D721Med (cell line): ENCODE measurements at regions not wholly inside any gene's neighbourhood (a gene's known extent, or its start where the extent isn't known, plus 50 kb on each side); places are given as distances from the start of the nearest gene placed in this dataset.

Experiments
- DNase-seq: peaks from one replicate; pipeline ENCODE4 v3.0.0; 2011; ENCODE audit warnings: low spot score; ENCODE audit not compliant: insufficient read length
- FAIRE-seq: peaks from 2 replicates; lab custom pipeline; 2011; peaks lifted over from hg19 to GRCh38; lab: Jason Lieb, UNC
- TF ChIP-seq, protein P1 (sequence below): IDR thresholded peaks from 2 replicates; pipeline ENCODE4 v1.5.1; 2012; ENCODE audit warnings: mild to moderate bottlenecking, control low read depth; ENCODE audit not compliant: insufficient read depth; ENCODE audit errors: missing control alignments

DNA sequence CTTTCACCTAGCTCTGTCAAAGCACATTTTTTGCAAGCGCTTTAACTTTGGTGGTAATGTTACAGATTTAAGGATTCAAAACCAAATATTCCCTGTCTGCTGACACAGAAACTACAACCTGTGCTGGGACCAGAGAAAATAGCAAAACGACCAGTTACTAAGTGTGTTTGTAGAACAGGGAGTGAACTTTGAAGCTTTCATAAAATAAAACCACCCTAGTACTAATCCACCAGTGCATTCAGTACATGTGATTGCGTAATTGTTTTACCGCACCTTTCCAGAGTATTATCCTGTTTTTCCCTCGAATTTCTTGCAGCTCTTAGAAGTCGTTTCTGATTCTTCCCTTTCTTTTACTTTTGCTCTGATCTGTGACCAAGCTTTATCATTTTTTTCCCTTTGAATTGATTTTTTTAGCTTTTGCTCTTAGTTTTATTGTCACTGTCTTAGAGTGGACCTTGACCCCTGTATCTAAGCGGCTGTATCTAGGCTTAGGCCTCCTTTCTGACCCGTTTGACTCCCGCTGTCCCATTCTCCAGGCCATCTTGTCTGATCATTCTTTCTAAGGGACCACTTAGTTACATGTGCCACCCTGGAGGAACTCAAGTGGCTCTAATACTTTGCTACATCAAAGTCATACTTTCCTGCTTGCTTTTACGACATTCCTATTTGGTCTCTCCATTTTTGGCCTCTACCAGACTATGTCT, 429.4 kb downstream of the PCNX1 start:
- FAIRE-seq (no peak), DNase-seq (no peak)
- TF ChIP-seq, protein P1, sequence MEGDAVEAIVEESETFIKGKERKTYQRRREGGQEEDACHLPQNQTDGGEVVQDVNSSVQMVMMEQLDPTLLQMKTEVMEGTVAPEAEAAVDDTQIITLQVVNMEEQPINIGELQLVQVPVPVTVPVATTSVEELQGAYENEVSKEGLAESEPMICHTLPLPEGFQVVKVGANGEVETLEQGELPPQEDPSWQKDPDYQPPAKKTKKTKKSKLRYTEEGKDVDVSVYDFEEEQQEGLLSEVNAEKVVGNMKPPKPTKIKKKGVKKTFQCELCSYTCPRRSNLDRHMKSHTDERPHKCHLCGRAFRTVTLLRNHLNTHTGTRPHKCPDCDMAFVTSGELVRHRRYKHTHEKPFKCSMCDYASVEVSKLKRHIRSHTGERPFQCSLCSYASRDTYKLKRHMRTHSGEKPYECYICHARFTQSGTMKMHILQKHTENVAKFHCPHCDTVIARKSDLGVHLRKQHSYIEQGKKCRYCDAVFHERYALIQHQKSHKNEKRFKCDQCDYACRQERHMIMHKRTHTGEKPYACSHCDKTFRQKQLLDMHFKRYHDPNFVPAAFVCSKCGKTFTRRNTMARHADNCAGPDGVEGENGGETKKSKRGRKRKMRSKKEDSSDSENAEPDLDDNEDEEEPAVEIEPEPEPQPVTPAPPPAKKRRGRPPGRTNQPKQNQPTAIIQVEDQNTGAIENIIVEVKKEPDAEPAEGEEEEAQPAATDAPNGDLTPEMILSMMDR: no peak

DNA sequence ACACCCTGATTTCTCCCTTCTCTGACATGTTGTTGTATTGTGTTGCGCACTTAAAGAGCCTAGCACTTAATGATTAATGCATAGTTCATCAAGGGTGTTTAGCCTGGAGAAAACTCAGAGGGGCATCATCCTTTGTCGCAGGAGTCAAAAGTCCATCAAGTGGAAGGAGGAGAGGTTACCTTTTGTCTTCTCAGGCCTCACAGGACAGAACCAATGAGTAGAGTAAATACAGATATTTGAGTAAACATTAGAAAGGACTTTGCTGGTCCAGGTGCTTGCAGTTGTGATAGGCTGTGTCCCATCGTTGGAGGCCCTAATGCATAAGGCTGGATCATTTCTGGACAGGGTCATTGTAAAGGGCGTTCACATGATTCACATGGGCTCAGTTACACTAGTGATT, 430.9 kb downstream of the PCNX1 start:
- TF ChIP-seq, protein P1: no peak
- no peak for DNase-seq
- FAIRE-seq: no peak

DNA sequence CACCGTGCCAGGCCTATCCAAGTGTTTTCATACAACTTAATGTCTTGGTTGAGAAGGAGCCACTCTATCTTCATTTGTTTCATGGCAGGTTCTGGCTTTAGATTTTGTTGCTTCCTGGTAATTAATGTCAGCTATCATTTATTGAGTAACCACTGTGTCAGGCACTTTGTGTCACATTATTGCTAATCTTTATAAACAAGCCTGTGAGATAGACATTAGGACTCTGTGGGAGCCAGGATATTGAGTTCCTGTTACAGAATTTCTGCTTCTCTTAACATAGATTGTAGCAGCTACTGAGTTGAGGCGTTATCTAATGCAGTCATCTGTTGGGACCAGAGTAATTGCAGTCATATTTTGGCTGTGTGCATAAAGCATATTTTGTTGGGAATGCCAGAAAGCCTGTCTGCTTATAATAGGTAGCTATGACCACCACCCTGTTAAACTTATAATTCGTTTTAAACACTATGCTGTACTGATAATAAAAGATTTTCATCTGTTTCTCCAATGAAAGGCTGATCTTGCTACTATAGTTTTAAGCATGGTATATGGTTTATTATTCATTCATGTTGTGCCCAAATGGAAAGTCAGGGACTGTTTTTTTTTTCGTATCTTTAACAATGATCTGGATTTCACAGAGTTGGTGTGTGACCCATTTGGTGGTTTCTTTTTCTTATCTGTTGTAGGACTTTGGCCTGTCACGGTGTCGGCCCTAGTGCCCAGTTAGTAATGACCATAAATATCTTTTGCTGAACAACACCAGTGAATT, 432.6 kb downstream of the PCNX1 start:
- no peak for FAIRE-seq
- no peak for DNase-seq
- TF ChIP-seq, protein P1: no peak

DNA sequence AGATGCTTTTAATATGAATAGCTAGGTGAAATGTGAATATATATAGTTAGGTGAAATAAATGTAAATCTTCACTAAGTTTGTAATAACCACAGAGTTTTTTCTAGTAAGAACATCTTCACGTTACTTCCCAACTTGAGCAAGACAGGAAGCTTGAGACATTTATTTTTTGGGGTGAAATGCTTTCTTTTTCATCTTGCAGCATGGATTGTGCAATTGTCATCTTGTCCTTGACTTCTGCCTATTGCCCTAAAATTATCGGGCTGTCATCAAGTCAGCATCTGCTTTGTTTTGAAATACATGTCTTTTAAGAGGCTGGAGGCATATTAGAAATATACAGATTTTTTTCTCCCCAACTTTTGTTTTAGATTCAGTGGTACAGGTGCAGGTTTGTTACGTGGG, 433.9 kb downstream of the PCNX1 start:
- no peak for DNase-seq
- no peak for FAIRE-seq
- TF ChIP-seq, protein P1: no peak

DNA sequence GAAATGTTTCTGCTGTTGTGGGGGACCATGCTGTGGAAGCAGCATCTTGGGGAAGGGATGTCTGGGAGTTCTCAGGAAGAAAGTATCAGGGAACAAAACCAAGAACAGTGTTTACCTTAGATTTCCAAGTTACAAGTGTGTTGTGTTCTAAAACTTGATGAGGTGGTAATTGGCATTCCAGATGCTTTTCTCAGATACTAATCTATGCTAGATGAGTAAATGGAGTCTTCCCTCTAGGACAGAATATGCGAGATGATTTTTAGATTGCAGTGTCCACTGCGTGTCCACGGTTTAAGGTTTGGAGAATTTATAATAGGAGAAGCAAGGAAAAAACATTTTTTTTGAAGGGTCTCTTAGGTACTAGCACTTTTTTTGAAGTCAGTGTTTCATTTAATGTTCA, 436.5 kb downstream of the PCNX1 start:
- TF ChIP-seq, protein P1: no peak
- DNase-seq (no peak), FAIRE-seq (no peak)

DNA sequence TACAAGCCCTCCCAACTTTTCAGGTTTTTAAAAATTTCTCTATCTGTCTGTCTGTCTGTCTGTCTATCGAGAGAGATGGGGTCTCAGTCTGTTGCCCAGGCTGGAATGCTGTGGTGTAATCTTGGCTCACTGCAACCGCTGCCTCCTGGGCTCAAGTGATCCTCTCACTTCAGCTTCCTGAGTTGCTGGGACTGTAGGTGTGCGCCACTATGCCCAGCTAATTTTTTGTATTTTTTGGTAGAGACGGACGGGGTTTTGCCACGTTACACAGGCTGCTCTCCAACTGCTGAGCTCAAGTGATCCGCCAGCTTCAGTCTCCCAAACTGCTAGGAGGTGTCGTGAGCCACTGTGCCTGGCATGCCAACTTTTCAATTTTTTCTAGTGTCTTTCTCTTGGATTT, 437.2 kb downstream of the PCNX1 start:
- FAIRE-seq (no peak), DNase-seq (no peak)
- TF ChIP-seq, protein P1: no peak

DNA sequence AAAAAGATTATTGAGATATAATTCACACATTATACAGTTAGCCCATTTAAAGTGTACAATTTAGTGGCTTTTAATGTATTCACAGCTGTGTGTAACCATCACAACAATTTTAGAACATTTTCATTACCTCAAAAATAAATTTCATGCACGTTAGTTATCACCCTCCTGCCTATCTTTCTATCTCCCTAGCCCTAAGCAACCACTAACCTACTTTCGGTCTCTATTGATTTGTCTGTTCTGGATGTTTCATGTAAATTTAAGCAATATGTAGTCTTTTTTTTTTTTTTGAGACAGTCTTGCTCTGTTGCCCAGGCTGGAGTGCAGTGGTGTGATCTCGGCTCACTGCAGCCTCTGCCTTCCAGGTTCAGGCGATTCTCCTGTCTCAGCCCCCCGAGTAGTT, 439.4 kb downstream of the PCNX1 start:
- DNase-seq: no peak
- no peak for FAIRE-seq
- TF ChIP-seq, protein P1: no peak
